ENCODE measurements at regions not wholly inside any gene's neighbourhood (a gene's known extent, or its start where the extent isn't known, plus 50 kb on each side); places are given as distances from the start of the nearest gene placed in this dataset.

GRCh38 chr7:34320926-34321661, 336.9 kb upstream of the NPSR1 start:
- H3K9ac ChIP-seq (ENCODE audit: low read length): peak overlapping the region; percentile 33
- no peak overlapping the region for H3K27ac ChIP-seq (ENCODE audit: low read depth, low read length)
- no peaks in the 10 kb centered on the region for H3K79me1 ChIP-seq (ENCODE audit: low read length)
- WGBS (ENCODE audit: extremely low coverage, insufficient coverage, low lambda C conversion rate): no CpG with 5 or more reads among the region's 27 CpGs
- no peak overlapping the region for H3K23ac ChIP-seq (ENCODE audit: low read length)
- H3K4me3 ChIP-seq (ENCODE audit: low read length): no peak overlapping the region
- H3K36me3 ChIP-seq (ENCODE audit: control insufficient read depth, insufficient read depth, low read length): no peaks in the 10 kb centered on the region
- no peaks in the 10 kb centered on the region for H3K79me2 ChIP-seq (ENCODE audit: control insufficient read depth, insufficient read depth, low read length)
- no peak overlapping the region for H4K8ac ChIP-seq (ENCODE audit: low read depth, low read length)
- H2BK15ac ChIP-seq (replicated peaks; ENCODE audit: low read depth): no peak overlapping the region
- no peaks in the 10 kb centered on the region for H3K27me3 ChIP-seq (ENCODE audit: insufficient read depth, low read length, poor library complexity)
- DNase-seq: peak; percentile 89
- H3K56ac ChIP-seq (ENCODE audit: low read length): peak overlapping the region; percentile 69
- H3K4ac ChIP-seq (ENCODE audit: low read depth, low read length): no peak overlapping the region
- no peak overlapping the region for H2BK5ac ChIP-seq (ENCODE audit: low read length)
- peak overlapping the region; percentile 34 for H3K4me2 ChIP-seq (ENCODE audit: low read length)
- H4K5ac ChIP-seq (ENCODE audit: low read length): no peak overlapping the region
- no peak overlapping the region for H2AK5ac ChIP-seq (ENCODE audit: low read length)
- H3K18ac ChIP-seq (ENCODE audit: low read length): no peak overlapping the region
- H3K4me1 ChIP-seq (ENCODE audit: control insufficient read depth, low read depth, low read length): peaks cover 3% of the 10 kb centered on the region
- no peak overlapping the region for H2BK120ac ChIP-seq (ENCODE audit: low read depth, low read length)

- H2AK5ac ChIP-seq (ENCODE audit: low read length): no peak overlapping the region
- no peak overlapping the region for H3K9ac ChIP-seq (ENCODE audit: low read length)
- no peak overlapping the region for H3K4ac ChIP-seq (ENCODE audit: low read depth, low read length)
- no peaks in the 10 kb centered on the region for H3K27me3 ChIP-seq (ENCODE audit: insufficient read depth, low read length, poor library complexity)
- no peak overlapping the region for H3K27ac ChIP-seq (ENCODE audit: low read depth, low read length)
- no peaks in the 10 kb centered on the region for H3K79me1 ChIP-seq (ENCODE audit: low read length)
- no CpG with 5 or more reads among the region's 2 CpGs for WGBS (ENCODE audit: extremely low coverage, insufficient coverage, low lambda C conversion rate)
- H3K56ac ChIP-seq (ENCODE audit: low read length): no peak overlapping the region
- no peak overlapping the region for H3K18ac ChIP-seq (ENCODE audit: low read length)
- H2BK5ac ChIP-seq (ENCODE audit: low read length): no peak overlapping the region
- H3K36me3 ChIP-seq (ENCODE audit: control insufficient read depth, insufficient read depth, low read length): no peaks in the 10 kb centered on the region
- no peak overlapping the region for H3K4me2 ChIP-seq (ENCODE audit: low read length)
- no peak for DNase-seq
- no peak overlapping the region for H2BK120ac ChIP-seq (ENCODE audit: low read depth, low read length)
- no peak overlapping the region for H4K8ac ChIP-seq (ENCODE audit: low read depth, low read length)
- H2BK15ac ChIP-seq (replicated peaks; ENCODE audit: low read depth): no peak overlapping the region
- H4K5ac ChIP-seq (ENCODE audit: low read length): no peak overlapping the region
- H3K23ac ChIP-seq (ENCODE audit: low read length): no peak overlapping the region
- H3K79me2 ChIP-seq (ENCODE audit: control insufficient read depth, insufficient read depth, low read length): no peaks in the 10 kb centered on the region
- H3K4me3 ChIP-seq (ENCODE audit: low read length): no peak overlapping the region
- peaks cover 3% of the 10 kb centered on the region for H3K4me1 ChIP-seq (ENCODE audit: control insufficient read depth, low read depth, low read length)
Observed at GRCh38 chr7:34322841-34323240, 335.2 kb upstream of the NPSR1 start.

GRCh38 chr7:34327681-34328080, 330.3 kb upstream of the NPSR1 start:
- H3K4me1 ChIP-seq (ENCODE audit: control insufficient read depth, low read depth, low read length): peaks cover 8% of the 10 kb centered on the region
- no peak overlapping the region for H2BK15ac ChIP-seq (replicated peaks; ENCODE audit: low read depth)
- no peak overlapping the region for H3K4me2 ChIP-seq (ENCODE audit: low read length)
- H3K18ac ChIP-seq (ENCODE audit: low read length): no peak overlapping the region
- no peaks in the 10 kb centered on the region for H3K36me3 ChIP-seq (ENCODE audit: control insufficient read depth, insufficient read depth, low read length)
- H4K5ac ChIP-seq (ENCODE audit: low read length): no peak overlapping the region
- no peak overlapping the region for H3K23ac ChIP-seq (ENCODE audit: low read length)
- H3K27me3 ChIP-seq (ENCODE audit: insufficient read depth, low read length, poor library complexity): no peaks in the 10 kb centered on the region
- H3K79me2 ChIP-seq (ENCODE audit: control insufficient read depth, insufficient read depth, low read length): no peaks in the 10 kb centered on the region
- H3K27ac ChIP-seq (ENCODE audit: low read depth, low read length): no peak overlapping the region
- peak; percentile 21 for DNase-seq
- H2BK5ac ChIP-seq (ENCODE audit: low read length): no peak overlapping the region
- no peak overlapping the region for H2AK5ac ChIP-seq (ENCODE audit: low read length)
- no peak overlapping the region for H2BK120ac ChIP-seq (ENCODE audit: low read depth, low read length)
- WGBS (ENCODE audit: extremely low coverage, insufficient coverage, low lambda C conversion rate): no CpG with 5 or more reads among the region's 1 CpG
- H3K4me3 ChIP-seq (ENCODE audit: low read length): no peak overlapping the region
- H3K9ac ChIP-seq (ENCODE audit: low read length): no peak overlapping the region
- no peak overlapping the region for H3K4ac ChIP-seq (ENCODE audit: low read depth, low read length)
- H4K8ac ChIP-seq (ENCODE audit: low read depth, low read length): no peak overlapping the region
- peak overlapping the region; percentile 17 for H3K56ac ChIP-seq (ENCODE audit: low read length)
- no peaks in the 10 kb centered on the region for H3K79me1 ChIP-seq (ENCODE audit: low read length)

GRCh38 chr7:34330308-34330707, 327.7 kb upstream of the NPSR1 start:
- DNase-seq: no peak
- no peaks in the 10 kb centered on the region for H3K79me2 ChIP-seq (ENCODE audit: control insufficient read depth, insufficient read depth, low read length)
- no peak overlapping the region for H2AK5ac ChIP-seq (ENCODE audit: low read length)
- no CpG with 5 or more reads among the region's 3 CpGs for WGBS (ENCODE audit: extremely low coverage, insufficient coverage, low lambda C conversion rate)
- H2BK120ac ChIP-seq (ENCODE audit: low read depth, low read length): no peak overlapping the region
- no peak overlapping the region for H3K4me2 ChIP-seq (ENCODE audit: low read length)
- H3K23ac ChIP-seq (ENCODE audit: low read length): no peak overlapping the region
- H3K79me1 ChIP-seq (ENCODE audit: low read length): no peaks in the 10 kb centered on the region
- no peak overlapping the region for H3K56ac ChIP-seq (ENCODE audit: low read length)
- no peak overlapping the region for H4K8ac ChIP-seq (ENCODE audit: low read depth, low read length)
- no peak overlapping the region for H3K18ac ChIP-seq (ENCODE audit: low read length)
- H3K27me3 ChIP-seq (ENCODE audit: insufficient read depth, low read length, poor library complexity): no peaks in the 10 kb centered on the region
- H2BK5ac ChIP-seq (ENCODE audit: low read length): no peak overlapping the region
- no peak overlapping the region for H3K4me3 ChIP-seq (ENCODE audit: low read length)
- H3K4me1 ChIP-seq (ENCODE audit: control insufficient read depth, low read depth, low read length): peaks cover 6% of the 10 kb centered on the region
- H3K27ac ChIP-seq (ENCODE audit: low read depth, low read length): no peak overlapping the region
- H3K36me3 ChIP-seq (ENCODE audit: control insufficient read depth, insufficient read depth, low read length): no peaks in the 10 kb centered on the region
- no peak overlapping the region for H2BK15ac ChIP-seq (replicated peaks; ENCODE audit: low read depth)
- H4K5ac ChIP-seq (ENCODE audit: low read length): no peak overlapping the region
- no peak overlapping the region for H3K4ac ChIP-seq (ENCODE audit: low read depth, low read length)
- no peak overlapping the region for H3K9ac ChIP-seq (ENCODE audit: low read length)

- H3K9ac ChIP-seq (ENCODE audit: low read length): no peak overlapping the region
- H3K23ac ChIP-seq (ENCODE audit: low read length): no peak overlapping the region
- H2BK120ac ChIP-seq (ENCODE audit: low read depth, low read length): no peak overlapping the region
- no peak overlapping the region for H4K8ac ChIP-seq (ENCODE audit: low read depth, low read length)
- H3K4ac ChIP-seq (ENCODE audit: low read depth, low read length): no peak overlapping the region
- no CpG with 5 or more reads among the region's 2 CpGs for WGBS (ENCODE audit: extremely low coverage, insufficient coverage, low lambda C conversion rate)
- no peak overlapping the region for H2AK5ac ChIP-seq (ENCODE audit: low read length)
- H3K4me3 ChIP-seq (ENCODE audit: low read length): no peak overlapping the region
- H3K79me1 ChIP-seq (ENCODE audit: low read length): no peaks in the 10 kb centered on the region
- H3K18ac ChIP-seq (ENCODE audit: low read length): no peak overlapping the region
- H3K56ac ChIP-seq (ENCODE audit: low read length): no peak overlapping the region
- H3K79me2 ChIP-seq (ENCODE audit: control insufficient read depth, insufficient read depth, low read length): no peaks in the 10 kb centered on the region
- H3K27ac ChIP-seq (ENCODE audit: low read depth, low read length): no peak overlapping the region
- H2BK15ac ChIP-seq (replicated peaks; ENCODE audit: low read depth): no peak overlapping the region
- H4K5ac ChIP-seq (ENCODE audit: low read length): no peak overlapping the region
- no peak for DNase-seq
- H3K27me3 ChIP-seq (ENCODE audit: insufficient read depth, low read length, poor library complexity): no peaks in the 10 kb centered on the region
- peaks cover 6% of the 10 kb centered on the region for H3K4me1 ChIP-seq (ENCODE audit: control insufficient read depth, low read depth, low read length)
- no peak overlapping the region for H3K4me2 ChIP-seq (ENCODE audit: low read length)
- no peaks in the 10 kb centered on the region for H3K36me3 ChIP-seq (ENCODE audit: control insufficient read depth, insufficient read depth, low read length)
- H2BK5ac ChIP-seq (ENCODE audit: low read length): no peak overlapping the region
Observed at GRCh38 chr7:34331102-34331501, 326.9 kb upstream of the NPSR1 start.

- no peak overlapping the region for H3K27ac ChIP-seq (ENCODE audit: low read depth, low read length)
- WGBS (ENCODE audit: extremely low coverage, insufficient coverage, low lambda C conversion rate): no CpG with 5 or more reads among the region's 4 CpGs
Observed at GRCh38 chr7:34332006-34332405, 326.0 kb upstream of the NPSR1 start.

More at GRCh38 chr7:34332006-34332405, 326.0 kb upstream of the NPSR1 start:
- H3K79me2 ChIP-seq (ENCODE audit: control insufficient read depth, insufficient read depth, low read length): no peaks in the 10 kb centered on the region
- H3K4ac ChIP-seq (ENCODE audit: low read depth, low read length): no peak overlapping the region
- no peak overlapping the region for H2BK5ac ChIP-seq (ENCODE audit: low read length)
- H3K9ac ChIP-seq (ENCODE audit: low read length): no peak overlapping the region
- H3K4me3 ChIP-seq (ENCODE audit: low read length): no peak overlapping the region
- no peak overlapping the region for H3K56ac ChIP-seq (ENCODE audit: low read length)
- H3K23ac ChIP-seq (ENCODE audit: low read length): no peak overlapping the region
- no peak overlapping the region for H4K5ac ChIP-seq (ENCODE audit: low read length)
- H3K27me3 ChIP-seq (ENCODE audit: insufficient read depth, low read length, poor library complexity): no peaks in the 10 kb centered on the region
- no peak overlapping the region for H2BK120ac ChIP-seq (ENCODE audit: low read depth, low read length)
- peaks cover 6% of the 10 kb centered on the region for H3K4me1 ChIP-seq (ENCODE audit: control insufficient read depth, low read depth, low read length)
- H4K8ac ChIP-seq (ENCODE audit: low read depth, low read length): no peak overlapping the region
- no peak overlapping the region for H2AK5ac ChIP-seq (ENCODE audit: low read length)
- H3K18ac ChIP-seq (ENCODE audit: low read length): no peak overlapping the region
- H3K36me3 ChIP-seq (ENCODE audit: control insufficient read depth, insufficient read depth, low read length): no peaks in the 10 kb centered on the region
- no peak overlapping the region for H3K4me2 ChIP-seq (ENCODE audit: low read length)
- no peak for DNase-seq
- H2BK15ac ChIP-seq (replicated peaks; ENCODE audit: low read depth): no peak overlapping the region
- H3K79me1 ChIP-seq (ENCODE audit: low read length): no peaks in the 10 kb centered on the region
